ENCODE measurements at regions not wholly inside any gene's neighbourhood (a gene's known extent, or its start where the extent isn't known, plus 50 kb on each side); places are given as distances from the start of the nearest gene placed in this dataset.

- DNase-seq (ENCODE audit: low spot score) (no peak), ATAC-seq (no peak)
- H3K27ac ChIP-seq (ENCODE audit: low read depth): no peak overlapping the region
- no peaks in the 10 kb centered on the region for H3K79me2 ChIP-seq (replicated peaks; ENCODE audit: insufficient read depth)
- peaks cover 6% of the 10 kb centered on the region; the same call in 1 of the 2 replicates for H3K9me2 ChIP-seq (ENCODE audit: insufficient read depth)
- TF ChIP-seq CREB1 (CRISPR knock-in tag; IDR thresholded peaks at IDR 0.05; ENCODE audit: low read depth): no peak
- no peak for TF ChIP-seq ETS1 (IDR thresholded peaks at IDR 0.05)
- H3K4me2 ChIP-seq: no peak overlapping the region
- H3F3A ChIP-seq (replicated peaks; ENCODE audit: low read depth): no peaks in the 10 kb centered on the region
- Mint-ChIP-seq H3K27me3 (ENCODE audit: insufficient read depth, low read depth, poor library complexity) (no peaks in the 10 kb centered on the region), H3K4me1 (no peaks in the 10 kb centered on the region), H3K36me3 (ENCODE audit: low read depth) (peaks cover 11% of the 10 kb centered on the region; the same call in 1 of the 3 replicates), H3K4me3 (no peak overlapping the region), H3K27ac (no peak overlapping the region), H3K9me3 (peaks cover 30% of the 10 kb centered on the region)
- H3K4me3 ChIP-seq: no peak overlapping the region
- H3K36me3 ChIP-seq (ENCODE audit: insufficient read depth): no peaks in the 10 kb centered on the region
- H4K20me1 ChIP-seq (replicated peaks; ENCODE audit: insufficient read depth): no peaks in the 10 kb centered on the region
- H2AFZ ChIP-seq: no peak overlapping the region
- no peaks in the 10 kb centered on the region for H3K4me1 ChIP-seq (ENCODE audit: insufficient read depth)
- H3K27me3 ChIP-seq (ENCODE audit: insufficient read depth): no peaks in the 10 kb centered on the region
Observed at GRCh38 chr20:39349240-39349639, 387.1 kb downstream of the DHX35 start.

DNA sequence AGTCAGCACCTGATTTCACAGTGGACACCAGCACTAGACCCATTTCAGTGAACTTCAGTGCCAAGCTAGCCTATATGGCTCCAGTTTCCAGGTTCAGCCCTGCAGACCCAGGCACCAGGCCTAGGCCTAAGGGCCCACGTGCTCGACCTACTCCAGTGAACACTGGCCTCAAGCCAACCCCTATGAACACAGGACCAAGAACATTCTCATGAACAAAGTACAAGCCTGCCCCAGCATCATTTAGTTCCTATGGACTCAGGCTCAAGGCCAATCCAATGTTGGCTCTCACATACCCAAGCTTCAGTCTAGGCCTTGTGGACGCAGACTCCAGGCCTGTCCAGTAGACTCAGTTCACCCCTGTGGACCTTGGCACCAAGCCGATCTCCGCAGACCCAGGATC is 385.5 kb downstream of the DHX35 start:
- H3K9me3 Mint-ChIP-seq: peaks cover 30% of the 10 kb centered on the region
- H3K79me2 ChIP-seq (replicated peaks; ENCODE audit: insufficient read depth): no peaks in the 10 kb centered on the region
- no peak overlapping the region for H3K4me3 Mint-ChIP-seq
- H4K20me1 ChIP-seq (replicated peaks; ENCODE audit: insufficient read depth): no peaks in the 10 kb centered on the region
- no peak overlapping the region for H3K4me3 ChIP-seq
- ATAC-seq (no peak), DNase-seq (ENCODE audit: low spot score) (no peak)
- H3K27ac ChIP-seq (ENCODE audit: low read depth): no peak overlapping the region
- H3K4me1 Mint-ChIP-seq: no peaks in the 10 kb centered on the region
- H2AFZ ChIP-seq: no peak overlapping the region
- TF ChIP-seq, protein P1, sequence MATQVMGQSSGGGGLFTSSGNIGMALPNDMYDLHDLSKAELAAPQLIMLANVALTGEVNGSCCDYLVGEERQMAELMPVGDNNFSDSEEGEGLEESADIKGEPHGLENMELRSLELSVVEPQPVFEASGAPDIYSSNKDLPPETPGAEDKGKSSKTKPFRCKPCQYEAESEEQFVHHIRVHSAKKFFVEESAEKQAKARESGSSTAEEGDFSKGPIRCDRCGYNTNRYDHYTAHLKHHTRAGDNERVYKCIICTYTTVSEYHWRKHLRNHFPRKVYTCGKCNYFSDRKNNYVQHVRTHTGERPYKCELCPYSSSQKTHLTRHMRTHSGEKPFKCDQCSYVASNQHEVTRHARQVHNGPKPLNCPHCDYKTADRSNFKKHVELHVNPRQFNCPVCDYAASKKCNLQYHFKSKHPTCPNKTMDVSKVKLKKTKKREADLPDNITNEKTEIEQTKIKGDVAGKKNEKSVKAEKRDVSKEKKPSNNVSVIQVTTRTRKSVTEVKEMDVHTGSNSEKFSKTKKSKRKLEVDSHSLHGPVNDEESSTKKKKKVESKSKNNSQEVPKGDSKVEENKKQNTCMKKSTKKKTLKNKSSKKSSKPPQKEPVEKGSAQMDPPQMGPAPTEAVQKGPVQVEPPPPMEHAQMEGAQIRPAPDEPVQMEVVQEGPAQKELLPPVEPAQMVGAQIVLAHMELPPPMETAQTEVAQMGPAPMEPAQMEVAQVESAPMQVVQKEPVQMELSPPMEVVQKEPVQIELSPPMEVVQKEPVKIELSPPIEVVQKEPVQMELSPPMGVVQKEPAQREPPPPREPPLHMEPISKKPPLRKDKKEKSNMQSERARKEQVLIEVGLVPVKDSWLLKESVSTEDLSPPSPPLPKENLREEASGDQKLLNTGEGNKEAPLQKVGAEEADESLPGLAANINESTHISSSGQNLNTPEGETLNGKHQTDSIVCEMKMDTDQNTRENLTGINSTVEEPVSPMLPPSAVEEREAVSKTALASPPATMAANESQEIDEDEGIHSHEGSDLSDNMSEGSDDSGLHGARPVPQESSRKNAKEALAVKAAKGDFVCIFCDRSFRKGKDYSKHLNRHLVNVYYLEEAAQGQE (IDR thresholded peaks at IDR 0.05; ENCODE audit: unreplicated experiment): no peak
- TF ChIP-seq JUNB (IDR thresholded peaks at IDR 0.05; ENCODE audit: unreplicated experiment) (no peak), ZNF331 (CRISPR knock-in tag; IDR thresholded peaks at IDR 0.05; ENCODE audit: low read depth) (no peak), ETS1 (IDR thresholded peaks at IDR 0.05) (no peak)
- no peaks in the 10 kb centered on the region for H3K27me3 ChIP-seq (ENCODE audit: insufficient read depth)
- H3K9me2 ChIP-seq (ENCODE audit: insufficient read depth): peaks cover 6% of the 10 kb centered on the region; the same call in 1 of the 2 replicates
- H3F3A ChIP-seq (replicated peaks; ENCODE audit: low read depth): no peaks in the 10 kb centered on the region
- H3K27ac Mint-ChIP-seq: no peak overlapping the region
- peaks cover 11% of the 10 kb centered on the region; the same call in 1 of the 3 replicates for H3K36me3 Mint-ChIP-seq (ENCODE audit: low read depth)
- no peaks in the 10 kb centered on the region for H3K36me3 ChIP-seq (ENCODE audit: insufficient read depth)
- H3K27me3 Mint-ChIP-seq (ENCODE audit: insufficient read depth, low read depth, poor library complexity): no peaks in the 10 kb centered on the region
- H3K4me2 ChIP-seq: no peak overlapping the region
- no peaks in the 10 kb centered on the region for H3K4me1 ChIP-seq (ENCODE audit: insufficient read depth)
